Stimulated activated naive CD8-positive, alpha-beta T cell treated with anti-CD3 and anti-CD28 coated beads, Interleukin-15, amount 100 ng/mL, for 72 hours (primary cell): ENCODE measurements at regions not wholly inside any gene's neighbourhood (a gene's known extent, or its start where the extent isn't known, plus 50 kb on each side); places are given as distances from the start of the nearest gene placed in this dataset.

Source experiments
- ATAC-seq: fragments of 150-1000 bp; cut with Tn5 transposase; 2 replicates; pipeline ENCODE4 v1.10.0; 2021; ENCODE audit warnings: mild to moderate bottlenecking, moderate library complexity
- DNase-seq, 2 donors: peaks; one replicate each; pipeline ENCODE4 v3.0.0; 2021 to 2022
- H3K27ac Mint-ChIP-seq, 2 donors: one replicate each; pipeline ENCODE4 v1.8.0; 2022; ENCODE audit warnings: mild to moderate bottlenecking in 2 of 2, mixed read lengths in 2 of 2, moderate library complexity in 2 of 2
- H3K27me3 Mint-ChIP-seq: one replicate; pipeline ENCODE4 v1.8.0; 2022; ENCODE audit warnings: mixed read lengths
- H3K4me1 Mint-ChIP-seq: one replicate; pipeline ENCODE4 v1.8.0; 2022; ENCODE audit warnings: mild to moderate bottlenecking, mixed read lengths
- H3K4me3 Mint-ChIP-seq, 2 donors: one replicate each; pipeline ENCODE4 v1.8.0; 2022; ENCODE audit warnings: mild to moderate bottlenecking in 2 of 2, mixed read lengths in 2 of 2, moderate library complexity in 1 of 2
- H3K9me3 Mint-ChIP-seq, 2 donors: one replicate each; pipeline ENCODE4 v1.8.0; 2022; ENCODE audit warnings: mixed read lengths in 2 of 2

DNA sequence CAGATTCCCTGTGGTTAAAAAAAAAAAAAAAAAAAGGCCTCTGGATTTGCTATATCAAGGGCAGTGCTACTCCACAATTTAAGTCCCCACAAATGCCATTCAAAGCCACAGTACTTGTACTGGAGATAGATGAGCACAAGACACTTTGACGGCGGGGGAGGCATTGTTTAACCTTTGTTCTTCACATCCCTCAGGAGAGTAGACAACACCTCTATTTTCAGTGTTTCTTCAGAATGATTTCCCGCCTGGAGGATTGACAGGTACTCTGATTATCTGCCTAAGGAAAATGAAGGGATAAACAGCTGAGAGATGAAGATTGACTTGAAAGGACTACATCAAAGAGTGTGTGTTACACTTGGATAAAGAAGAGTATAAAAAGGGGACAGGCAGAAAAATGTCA is 58.7 kb downstream of the OTOL1 start:
- Mint-ChIP-seq H3K4me3 (no peak overlapping the region), H3K27ac (no peak overlapping the region), H3K4me1 (no peaks in the 10 kb centered on the region), H3K9me3 (no peaks in the 10 kb centered on the region), H3K27me3 (peaks cover 8% of the 10 kb centered on the region)
- ATAC-seq (no peak), DNase-seq (no peak)

DNA sequence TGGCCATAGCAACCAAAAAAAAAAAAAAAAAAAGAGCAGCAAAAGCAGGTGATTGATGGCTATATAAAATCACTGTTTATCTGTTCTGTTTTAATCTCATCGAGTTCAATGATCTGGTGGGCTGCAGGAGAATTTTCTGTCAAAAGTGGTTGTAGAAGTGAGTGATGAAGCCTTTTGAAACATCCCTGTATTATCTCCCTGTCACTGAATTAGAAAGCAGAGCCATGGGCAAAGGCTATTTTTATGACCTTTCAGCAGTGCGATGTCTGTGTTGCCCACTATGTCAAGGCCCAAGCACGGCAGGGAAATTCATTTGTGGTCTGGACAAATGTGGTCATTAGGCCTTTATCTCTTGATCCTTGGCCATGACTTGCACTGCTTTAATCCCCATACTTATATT is 59.9 kb downstream of the OTOL1 start:
- no peak overlapping the region for H3K27ac Mint-ChIP-seq
- no peaks in the 10 kb centered on the region for H3K9me3 Mint-ChIP-seq
- ATAC-seq: no peak
- peaks cover 8% of the 10 kb centered on the region for H3K27me3 Mint-ChIP-seq
- H3K4me3 Mint-ChIP-seq: no peak overlapping the region
- no peaks in the 10 kb centered on the region for H3K4me1 Mint-ChIP-seq
- DNase-seq: no peak

DNA sequence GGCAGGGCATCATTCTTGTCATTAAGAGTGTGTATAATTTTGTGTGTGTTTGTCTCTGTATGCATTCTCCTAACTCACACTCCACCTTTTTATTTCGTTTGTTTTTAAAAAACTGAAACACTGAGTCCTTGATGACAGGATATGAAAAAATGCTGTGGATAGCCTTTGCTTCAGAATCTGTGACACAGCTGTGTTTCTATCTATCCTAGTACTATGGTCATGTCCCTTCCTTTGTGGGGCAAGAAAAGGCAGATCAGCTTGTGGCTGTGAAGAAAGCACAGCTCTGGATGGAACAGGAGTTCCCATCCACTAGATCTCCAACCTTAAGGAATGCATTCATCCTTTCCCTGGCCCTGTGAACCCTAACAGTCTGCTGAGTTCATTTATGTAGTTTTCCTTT is 60.3 kb downstream of the OTOL1 start:
- ATAC-seq: no peak
- H3K4me3 Mint-ChIP-seq: no peak overlapping the region
- no peaks in the 10 kb centered on the region for H3K4me1 Mint-ChIP-seq
- H3K27ac Mint-ChIP-seq: no peak overlapping the region
- H3K27me3 Mint-ChIP-seq: peaks cover 8% of the 10 kb centered on the region
- no peak for DNase-seq
- H3K9me3 Mint-ChIP-seq: no peaks in the 10 kb centered on the region

DNA sequence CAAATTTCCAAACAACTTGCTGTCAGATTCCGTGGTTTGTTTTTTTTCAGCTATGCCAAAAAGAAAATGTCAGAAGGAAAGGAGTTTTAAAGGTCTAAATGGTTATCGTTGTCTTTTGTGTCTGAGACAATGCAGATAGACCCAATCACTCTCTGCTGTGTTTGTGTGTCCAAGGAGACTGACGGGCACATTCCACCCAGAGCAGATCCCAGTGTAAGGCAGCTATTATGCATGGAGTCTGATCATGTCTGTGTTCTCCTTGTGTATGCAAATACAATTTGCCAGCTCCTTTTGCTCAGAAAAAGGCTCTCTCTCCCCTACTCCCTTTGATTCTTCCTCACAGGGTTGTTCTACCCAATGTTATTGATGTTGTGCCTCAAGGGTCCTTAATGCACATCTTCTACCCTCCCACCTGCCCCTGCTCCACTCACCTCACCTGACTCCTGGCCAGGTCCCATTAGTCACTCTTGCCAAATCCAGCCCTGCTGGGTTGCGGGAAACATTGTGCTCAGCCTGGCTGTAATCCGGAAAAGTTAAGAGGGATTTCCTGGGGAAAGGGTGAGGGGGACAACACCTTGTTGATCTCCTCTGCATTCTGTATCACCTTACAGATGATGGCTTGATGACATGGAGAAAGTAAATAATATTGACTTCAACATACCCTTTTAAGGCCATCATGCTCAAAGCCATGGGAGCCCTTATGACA is 61.0 kb downstream of the OTOL1 start:
- DNase-seq: no peak
- H3K9me3 Mint-ChIP-seq: no peaks in the 10 kb centered on the region
- H3K27me3 Mint-ChIP-seq: peaks cover 8% of the 10 kb centered on the region
- no peak overlapping the region for H3K4me3 Mint-ChIP-seq
- no peak overlapping the region for H3K27ac Mint-ChIP-seq
- peak; percentile 26 for ATAC-seq
- H3K4me1 Mint-ChIP-seq: no peaks in the 10 kb centered on the region

DNA sequence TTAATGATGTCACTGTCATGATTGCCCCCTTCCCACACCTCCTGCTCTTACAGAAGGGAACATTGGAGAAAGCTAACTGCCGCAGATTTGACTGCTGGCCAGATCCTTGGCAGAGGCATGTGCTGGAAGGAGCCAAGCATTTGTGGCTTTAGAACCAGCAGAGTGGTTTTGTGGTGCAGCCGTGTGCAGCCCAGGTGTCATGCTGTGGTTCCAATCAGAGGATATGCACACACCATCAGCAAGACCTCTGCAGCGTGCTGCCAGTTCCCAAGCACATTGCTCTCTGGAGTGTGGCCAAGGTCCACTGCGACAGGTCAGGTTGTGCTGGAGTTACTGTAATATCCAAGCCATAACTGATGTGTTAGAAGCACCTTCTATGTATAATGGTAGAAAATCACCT is 61.6 kb downstream of the OTOL1 start:
- no peaks in the 10 kb centered on the region for H3K9me3 Mint-ChIP-seq
- DNase-seq (no peak), ATAC-seq (no peak)
- no peak overlapping the region for H3K27ac Mint-ChIP-seq
- no peaks in the 10 kb centered on the region for H3K4me1 Mint-ChIP-seq
- H3K4me3 Mint-ChIP-seq: no peak overlapping the region
- H3K27me3 Mint-ChIP-seq: peaks cover 8% of the 10 kb centered on the region

DNA sequence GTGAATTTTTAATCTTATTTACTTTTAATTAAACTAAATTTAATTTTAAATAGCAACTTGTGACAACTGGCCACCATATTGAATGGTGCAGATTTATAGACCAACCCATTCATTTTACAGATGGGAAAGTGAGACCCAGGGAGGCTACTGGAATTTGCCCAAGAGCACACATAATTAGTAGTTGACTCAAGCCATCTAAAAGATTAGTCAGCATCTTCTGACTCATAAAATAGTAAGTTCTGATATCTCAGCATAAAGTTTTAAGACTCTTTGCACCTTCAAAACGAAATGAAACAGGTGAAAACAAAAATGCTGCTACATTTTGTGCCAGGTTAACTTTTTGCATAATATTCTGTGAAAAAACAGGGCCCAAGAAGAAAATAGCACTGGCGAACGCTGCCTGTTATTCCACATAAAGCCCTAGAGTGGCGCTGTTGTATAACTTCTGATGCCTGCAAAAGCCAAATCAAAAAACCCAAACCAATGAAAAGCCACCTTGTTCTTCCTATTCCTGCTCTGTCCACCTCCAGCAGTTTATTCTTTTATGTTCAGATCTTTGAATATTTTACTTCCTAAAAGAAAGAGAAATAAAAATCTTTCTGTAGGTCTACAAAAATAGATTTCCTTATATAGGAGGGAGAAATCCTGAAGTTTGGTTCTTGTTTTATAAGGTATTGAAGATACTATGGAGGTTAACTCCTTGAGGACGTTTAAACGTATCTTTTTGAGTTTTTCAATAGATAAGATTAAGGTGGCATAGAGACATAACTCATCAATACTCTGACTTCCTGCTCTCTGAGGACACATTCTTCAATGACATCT is 62.8 kb downstream of the OTOL1 start:
- no peaks in the 10 kb centered on the region for H3K4me1 Mint-ChIP-seq
- peaks cover 8% of the 10 kb centered on the region for H3K27me3 Mint-ChIP-seq
- ATAC-seq (no peak), DNase-seq (no peak)
- H3K27ac Mint-ChIP-seq: no peak overlapping the region
- no peak overlapping the region for H3K4me3 Mint-ChIP-seq
- no peaks in the 10 kb centered on the region for H3K9me3 Mint-ChIP-seq

DNA sequence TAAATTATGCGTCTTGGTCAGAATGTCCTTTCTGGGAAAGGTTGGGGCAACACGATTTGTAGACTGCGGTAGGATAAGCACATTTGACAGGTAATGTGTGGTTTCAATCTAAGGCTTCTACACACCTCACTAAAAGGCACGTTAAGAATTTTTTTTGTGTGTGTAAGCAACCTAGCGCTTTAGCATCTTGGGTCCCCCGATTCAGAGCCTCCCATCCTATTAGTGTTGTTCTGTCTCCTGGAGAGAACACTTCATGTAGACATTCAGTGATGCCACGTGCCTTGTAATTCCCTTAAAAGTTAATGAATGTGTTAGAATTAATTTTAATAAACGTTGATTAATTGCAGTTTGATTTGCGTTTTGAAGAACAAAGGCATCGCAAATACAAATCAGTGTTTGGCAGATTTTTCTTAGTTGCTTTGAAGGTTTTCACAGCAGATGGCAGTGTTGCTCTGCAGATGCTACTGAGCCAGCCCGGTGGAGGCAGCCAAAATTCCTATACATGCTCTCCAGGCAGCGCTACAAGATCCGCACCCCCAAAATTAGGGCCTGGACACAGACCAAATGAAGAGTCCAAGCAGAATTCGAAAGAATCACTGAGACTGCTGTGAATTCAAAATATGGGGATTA is 63.5 kb downstream of the OTOL1 start:
- ATAC-seq (no peak), DNase-seq (no peak)
- H3K4me1 Mint-ChIP-seq: no peaks in the 10 kb centered on the region
- no peak overlapping the region for H3K4me3 Mint-ChIP-seq
- H3K27ac Mint-ChIP-seq: no peak overlapping the region
- no peaks in the 10 kb centered on the region for H3K9me3 Mint-ChIP-seq
- peaks cover 8% of the 10 kb centered on the region for H3K27me3 Mint-ChIP-seq

DNA sequence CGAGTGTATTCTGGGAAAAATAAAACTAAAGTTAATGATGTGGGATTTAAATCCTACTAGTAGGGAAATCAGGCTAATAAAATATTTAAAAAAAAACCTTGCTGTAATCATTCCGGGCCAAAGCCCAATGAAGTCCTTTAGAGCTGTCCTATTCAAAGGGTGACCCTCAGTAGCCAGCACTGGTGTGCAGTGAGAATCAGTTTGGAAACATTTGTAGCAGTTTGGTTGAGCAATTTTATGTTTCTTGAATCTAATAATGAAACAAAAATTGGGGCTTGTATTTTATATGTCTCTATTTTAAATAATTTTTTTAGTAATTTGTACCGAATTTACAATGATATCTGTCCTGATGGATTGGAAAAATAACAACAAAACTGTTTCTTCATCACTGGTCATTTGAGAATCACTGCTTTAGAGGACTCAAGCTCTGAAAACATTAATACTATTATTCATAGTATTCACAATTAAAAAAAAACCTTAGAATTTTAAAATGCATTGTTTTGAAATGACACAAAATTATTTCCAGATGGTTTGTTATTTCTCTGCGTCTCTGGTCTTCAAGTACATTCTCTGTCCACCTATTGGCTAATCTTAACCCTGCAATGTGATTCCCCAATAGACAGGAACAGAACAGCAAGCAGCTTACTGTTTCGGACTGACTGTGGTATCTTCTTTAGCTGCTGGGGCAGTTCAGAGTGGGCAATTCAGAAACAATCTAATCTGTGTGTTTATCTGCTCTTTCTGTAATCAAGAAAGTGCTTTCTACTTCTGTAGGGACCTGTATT is 71.2 kb downstream of the OTOL1 start:
- Mint-ChIP-seq H3K4me1 (no peaks in the 10 kb centered on the region), H3K4me3 (no peak overlapping the region), H3K9me3 (no peaks in the 10 kb centered on the region), H3K27me3 (no peaks in the 10 kb centered on the region), H3K27ac (no peak overlapping the region)
- ATAC-seq (no peak), DNase-seq (no peak)

DNA sequence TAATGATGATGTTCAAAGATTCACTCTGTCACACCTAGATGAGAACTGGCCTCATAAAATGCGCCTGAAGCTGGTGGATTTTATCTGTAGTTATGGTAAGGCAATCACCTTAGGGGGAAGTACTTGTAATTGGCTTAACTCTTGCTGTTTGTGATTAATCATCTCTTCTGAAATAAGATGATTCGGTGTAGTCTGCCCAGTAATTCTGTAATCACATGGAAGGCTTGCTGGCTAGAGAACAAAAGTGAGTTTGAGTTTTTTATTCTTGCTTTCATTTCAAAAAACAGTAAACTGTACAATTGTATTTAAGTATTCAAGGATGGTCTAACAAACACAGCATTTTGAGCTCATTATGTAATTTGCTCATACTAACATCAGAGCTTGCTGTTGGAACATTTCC is 72.1 kb downstream of the OTOL1 start:
- Mint-ChIP-seq H3K27ac (no peak overlapping the region), H3K4me1 (no peaks in the 10 kb centered on the region), H3K4me3 (no peak overlapping the region), H3K9me3 (no peaks in the 10 kb centered on the region), H3K27me3 (no peaks in the 10 kb centered on the region)
- ATAC-seq (no peak), DNase-seq (no peak)

DNA sequence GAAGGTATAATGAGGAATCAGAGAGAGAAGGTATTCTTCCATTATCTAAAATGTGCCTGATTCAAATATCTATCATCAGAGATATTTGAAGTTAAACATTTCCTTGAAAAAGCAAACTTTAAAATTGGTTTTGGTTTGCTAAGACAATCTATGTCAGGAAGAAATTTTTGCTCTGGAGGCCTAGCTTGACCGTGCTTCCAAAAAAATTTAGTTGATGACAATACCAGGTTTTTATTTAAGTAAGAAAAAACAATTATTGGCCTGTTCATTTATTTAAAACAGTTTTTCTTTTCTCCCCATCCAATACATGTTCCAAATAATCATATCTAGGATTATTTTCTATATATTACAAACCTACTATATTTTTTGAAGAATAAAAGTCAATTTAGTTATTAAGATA is 75.3 kb downstream of the OTOL1 start:
- no peak for DNase-seq
- Mint-ChIP-seq H3K4me1 (no peaks in the 10 kb centered on the region), H3K9me3 (no peaks in the 10 kb centered on the region), H3K4me3 (no peak overlapping the region), H3K27me3 (no peaks in the 10 kb centered on the region), H3K27ac (no peak overlapping the region)
- no peak for ATAC-seq

DNA sequence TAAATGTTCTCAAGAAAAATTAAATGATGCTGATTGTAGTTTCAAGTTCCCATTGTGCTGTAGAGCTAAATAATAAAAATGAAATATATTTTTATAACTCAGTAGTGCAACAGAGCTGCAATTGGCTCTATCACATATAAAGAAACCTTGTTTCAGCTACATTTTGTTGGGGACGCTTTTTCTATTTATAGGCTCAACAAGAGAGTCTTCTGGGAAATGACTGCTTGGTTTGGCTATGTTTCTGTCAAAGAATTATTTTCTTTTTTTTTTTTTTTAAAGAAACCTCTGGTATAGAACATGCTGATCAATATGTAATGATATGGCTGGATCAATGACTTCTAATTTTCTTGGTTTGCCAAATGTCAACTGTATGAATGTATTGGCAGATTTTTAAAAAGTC is 76.5 kb downstream of the OTOL1 start:
- Mint-ChIP-seq H3K4me3 (no peak overlapping the region), H3K4me1 (no peaks in the 10 kb centered on the region)

DNA sequence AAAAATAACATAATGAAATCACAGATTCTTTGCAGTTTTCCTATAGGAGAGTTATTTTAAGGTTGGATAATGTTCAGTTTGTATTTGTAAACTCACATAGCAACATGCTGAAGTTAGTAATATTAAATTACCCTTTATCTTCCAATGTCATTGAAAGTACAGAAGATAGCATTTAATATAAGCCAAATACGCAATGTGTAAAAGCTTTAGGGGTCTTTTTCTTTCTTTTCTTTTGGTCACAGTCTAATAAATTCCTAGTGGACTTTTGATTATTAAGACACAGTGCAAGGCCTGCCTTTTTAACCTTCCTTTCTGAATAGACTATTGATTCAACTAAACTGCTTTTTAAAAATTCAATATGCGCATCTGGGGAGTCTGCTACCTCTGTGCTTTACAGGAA is 79.3 kb downstream of the OTOL1 start:
- ATAC-seq: no peak
- DNase-seq: no peak
- no peaks in the 10 kb centered on the region for H3K4me1 Mint-ChIP-seq
- H3K27ac Mint-ChIP-seq: no peak overlapping the region
- no peaks in the 10 kb centered on the region for H3K27me3 Mint-ChIP-seq
- H3K9me3 Mint-ChIP-seq: no peaks in the 10 kb centered on the region
- no peak overlapping the region for H3K4me3 Mint-ChIP-seq

More for the DNA sequence above, 76.5 kb downstream of the OTOL1 start:
- Mint-ChIP-seq H3K9me3 (no peaks in the 10 kb centered on the region), H3K27me3 (no peaks in the 10 kb centered on the region), H3K27ac (no peak overlapping the region)
- no peak for DNase-seq
- ATAC-seq: no peak

DNA sequence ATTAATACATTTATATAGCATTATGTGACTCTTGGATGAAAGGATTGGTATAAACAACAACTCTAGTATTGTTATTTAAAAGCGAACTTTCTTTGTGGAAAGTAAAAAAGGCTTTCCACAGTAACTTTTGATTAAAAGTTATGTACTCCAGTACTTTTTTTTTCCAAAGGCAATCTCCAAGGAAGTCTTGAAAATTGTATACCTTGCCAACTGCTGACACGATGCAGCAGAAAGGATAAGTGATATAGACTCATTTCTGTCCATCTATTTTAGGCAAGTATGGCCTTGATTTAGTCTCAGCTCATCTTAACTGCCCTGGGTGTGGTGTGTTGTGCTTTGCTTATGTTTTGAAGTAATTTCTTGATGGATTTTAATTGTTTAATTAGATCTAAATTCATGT is 79.7 kb downstream of the OTOL1 start:
- Mint-ChIP-seq H3K4me3 (no peak overlapping the region), H3K27ac (no peak overlapping the region), H3K4me1 (no peaks in the 10 kb centered on the region), H3K27me3 (no peaks in the 10 kb centered on the region), H3K9me3 (no peaks in the 10 kb centered on the region)
- DNase-seq (no peak), ATAC-seq (no peak)

DNA sequence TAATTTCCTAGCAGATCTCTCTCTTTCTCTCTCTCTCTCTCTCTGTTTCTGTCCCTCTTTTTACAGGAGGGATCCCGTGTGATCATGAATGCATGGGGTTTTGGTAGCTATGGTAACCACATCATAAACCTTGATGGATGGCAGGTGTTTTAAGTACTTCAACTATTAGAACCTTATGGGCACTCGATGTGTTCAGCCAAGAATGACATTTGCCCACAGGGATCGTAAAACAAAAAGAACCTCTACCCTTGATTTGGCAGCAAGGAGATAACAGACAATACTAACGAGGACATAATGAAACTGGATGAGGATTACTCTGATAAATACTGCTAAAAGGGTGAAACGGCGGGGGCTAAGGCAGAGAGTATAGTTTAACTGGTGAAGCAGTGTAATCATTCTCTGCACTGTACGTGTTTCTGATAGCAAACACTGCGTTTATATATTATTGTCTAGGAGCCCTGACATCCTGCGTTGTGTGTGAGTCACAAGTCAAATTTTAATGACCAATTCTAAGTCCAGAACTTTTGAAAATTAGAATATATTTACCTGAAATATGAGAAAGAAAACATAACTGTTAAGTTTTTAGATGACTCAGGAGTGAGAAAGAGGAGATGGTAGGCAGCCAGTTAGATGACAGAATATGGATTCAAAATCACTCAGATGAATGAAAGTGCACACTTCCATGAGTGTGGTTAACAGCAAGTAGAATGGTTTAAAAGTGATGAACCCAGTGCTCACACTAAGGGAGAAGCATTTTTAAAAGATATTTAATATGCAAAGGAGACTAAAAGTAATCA is 80.3 kb downstream of the OTOL1 start:
- no peaks in the 10 kb centered on the region for H3K4me1 Mint-ChIP-seq
- ATAC-seq: no peak
- no peak overlapping the region for H3K4me3 Mint-ChIP-seq
- H3K27me3 Mint-ChIP-seq: no peaks in the 10 kb centered on the region
- no peaks in the 10 kb centered on the region for H3K9me3 Mint-ChIP-seq
- no peak overlapping the region for H3K27ac Mint-ChIP-seq
- DNase-seq: no peak

DNA sequence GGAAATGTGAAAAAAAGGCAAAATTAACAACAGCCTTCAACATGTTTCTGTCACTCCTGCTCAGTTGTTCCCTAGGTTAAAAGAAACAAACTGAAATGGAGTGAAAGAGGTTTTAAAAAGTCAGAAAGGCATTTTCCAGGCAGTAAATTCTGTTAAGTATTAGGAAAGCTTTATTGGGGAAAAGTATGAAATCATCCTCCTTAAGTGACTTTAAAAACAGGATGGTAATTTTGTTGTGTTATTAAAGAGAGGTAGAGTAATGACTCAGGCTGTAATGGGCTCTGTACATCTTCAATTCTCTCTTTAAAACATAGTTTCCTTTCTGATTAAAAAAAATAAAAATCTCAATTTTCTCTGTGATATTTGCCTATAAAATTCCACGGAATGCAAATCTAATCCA is 81.1 kb downstream of the OTOL1 start:
- Mint-ChIP-seq H3K4me3 (no peak overlapping the region), H3K9me3 (no peaks in the 10 kb centered on the region), H3K4me1 (no peaks in the 10 kb centered on the region), H3K27me3 (no peaks in the 10 kb centered on the region), H3K27ac (no peak overlapping the region)
- DNase-seq (no peak), ATAC-seq (no peak)
